Activated naive CD8-positive, alpha-beta T cell (primary cell): ENCODE measurements at regions not wholly inside any gene's neighbourhood (a gene's known extent, or its start where the extent isn't known, plus 50 kb on each side); places are given as distances from the start of the nearest gene placed in this dataset.

Source experiments
- H3K27ac Mint-ChIP-seq: one replicate; pipeline ENCODE4 v1.8.0; 2021; ENCODE audit warnings: mixed read lengths
- H3K27me3 Mint-ChIP-seq: one replicate; pipeline ENCODE4 v1.8.0; 2021; ENCODE audit warnings: mixed read lengths
- H3K36me3 Mint-ChIP-seq: one replicate; pipeline ENCODE4 v1.8.0; 2021; ENCODE audit warnings: mixed read lengths
- H3K4me1 Mint-ChIP-seq: one replicate; pipeline ENCODE4 v1.8.0; 2021; ENCODE audit warnings: low read depth, mixed read lengths
- H3K4me3 Mint-ChIP-seq: one replicate; pipeline ENCODE4 v1.8.0; 2021; ENCODE audit warnings: mild to moderate bottlenecking, mixed read lengths
- H3K9me3 Mint-ChIP-seq: one replicate; pipeline ENCODE4 v1.8.0; 2021; ENCODE audit warnings: low read depth, mixed read lengths

DNA sequence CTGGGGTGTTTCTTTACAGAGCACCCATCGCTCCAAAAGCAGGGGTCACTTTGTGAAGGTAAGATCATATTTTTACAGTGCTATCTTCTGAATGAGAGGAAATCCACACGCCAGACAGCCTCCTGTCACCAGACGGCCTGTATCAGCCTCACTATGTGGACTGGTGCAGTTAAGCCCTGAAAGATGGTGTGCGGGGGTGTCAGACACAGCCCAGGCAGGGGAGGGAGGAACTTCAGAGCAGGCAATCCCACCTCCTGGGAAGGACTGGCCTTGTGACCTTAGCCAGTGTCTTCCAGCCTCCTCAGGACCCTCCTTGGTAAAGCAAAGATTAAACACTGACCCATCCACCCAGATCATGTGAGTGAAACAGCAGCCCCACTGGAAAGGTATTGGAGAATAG lies 249.4 kb upstream of the CTAGE1 start:
- Mint-ChIP-seq H3K27ac (no peak overlapping the region), H3K9me3 (peaks cover 13% of the 10 kb centered on the region), H3K27me3 (peaks cover 5% of the 10 kb centered on the region), H3K36me3 (no peaks in the 10 kb centered on the region), H3K4me3 (no peak overlapping the region), H3K4me1 (no peaks in the 10 kb centered on the region)

- no peaks in the 10 kb centered on the region for H3K4me1 Mint-ChIP-seq
- H3K4me3 Mint-ChIP-seq, result no peak overlapping the region
- peaks cover 5% of the 10 kb centered on the region for H3K27me3 Mint-ChIP-seq
- H3K27ac Mint-ChIP-seq, result no peak overlapping the region
- peaks cover 13% of the 10 kb centered on the region for H3K9me3 Mint-ChIP-seq
- H3K36me3 Mint-ChIP-seq, result no peaks in the 10 kb centered on the region
These were observed 250.1 kb upstream of the CTAGE1 start for GRCh38 chr18:22667616-22668422.

- Mint-ChIP-seq H3K27ac (no peak overlapping the region), H3K36me3 (no peaks in the 10 kb centered on the region), H3K4me3 (no peak overlapping the region), H3K27me3 (peaks cover 5% of the 10 kb centered on the region), H3K4me1 (no peaks in the 10 kb centered on the region), H3K9me3 (peaks cover 13% of the 10 kb centered on the region)
These were observed 250.8 kb upstream of the CTAGE1 start for GRCh38 chr18:22668496-22668895.

- no peaks in the 10 kb centered on the region for H3K36me3 Mint-ChIP-seq
- peaks cover 6% of the 10 kb centered on the region for H3K27me3 Mint-ChIP-seq
- no peak overlapping the region for H3K27ac Mint-ChIP-seq
- no peaks in the 10 kb centered on the region for H3K4me1 Mint-ChIP-seq
- H3K4me3 Mint-ChIP-seq, result no peak overlapping the region
- peaks cover 3% of the 10 kb centered on the region for H3K9me3 Mint-ChIP-seq
These were observed 253.2 kb upstream of the CTAGE1 start for GRCh38 chr18:22670914-22671313.

GRCh38 chr18:22673182-22673862 lies 255.6 kb upstream of the CTAGE1 start:
- Mint-ChIP-seq H3K27ac (no peak overlapping the region), H3K36me3 (no peaks in the 10 kb centered on the region), H3K27me3 (peaks cover 6% of the 10 kb centered on the region), H3K4me1 (no peaks in the 10 kb centered on the region), H3K9me3 (no peaks in the 10 kb centered on the region), H3K4me3 (no peak overlapping the region)

GRCh38 chr18:22674272-22674671 lies 256.6 kb upstream of the CTAGE1 start:
- Mint-ChIP-seq H3K36me3 (no peaks in the 10 kb centered on the region), H3K9me3 (no peaks in the 10 kb centered on the region), H3K27ac (no peak overlapping the region), H3K4me3 (no peak overlapping the region), H3K27me3 (peaks cover 3% of the 10 kb centered on the region), H3K4me1 (no peaks in the 10 kb centered on the region)

GRCh38 chr18:22675006-22675405 lies 257.3 kb upstream of the CTAGE1 start:
- Mint-ChIP-seq H3K4me3 (no peak overlapping the region), H3K27ac (no peak overlapping the region), H3K9me3 (no peaks in the 10 kb centered on the region), H3K27me3 (peaks cover 3% of the 10 kb centered on the region), H3K4me1 (no peaks in the 10 kb centered on the region), H3K36me3 (no peaks in the 10 kb centered on the region)

GRCh38 chr18:22676423-22676822 lies 256.7 kb upstream of the RBBP8 start:
- no peak overlapping the region for H3K27ac Mint-ChIP-seq
- no peaks in the 10 kb centered on the region for H3K4me1 Mint-ChIP-seq
- no peaks in the 10 kb centered on the region for H3K36me3 Mint-ChIP-seq
- no peaks in the 10 kb centered on the region for H3K9me3 Mint-ChIP-seq
- H3K4me3 Mint-ChIP-seq, result no peak overlapping the region
- peaks cover 3% of the 10 kb centered on the region for H3K27me3 Mint-ChIP-seq

GRCh38 chr18:22678486-22678885 lies 254.6 kb upstream of the RBBP8 start:
- H3K36me3 Mint-ChIP-seq, result no peaks in the 10 kb centered on the region
- no peaks in the 10 kb centered on the region for H3K9me3 Mint-ChIP-seq
- H3K27me3 Mint-ChIP-seq, result peaks cover 5% of the 10 kb centered on the region
- H3K4me3 Mint-ChIP-seq, result no peak overlapping the region
- H3K27ac Mint-ChIP-seq, result no peak overlapping the region
- H3K4me1 Mint-ChIP-seq, result no peaks in the 10 kb centered on the region

- Mint-ChIP-seq H3K4me1 (no peaks in the 10 kb centered on the region), H3K27ac (no peak overlapping the region), H3K4me3 (no peak overlapping the region), H3K9me3 (no peaks in the 10 kb centered on the region), H3K36me3 (no peaks in the 10 kb centered on the region), H3K27me3 (peaks cover 4% of the 10 kb centered on the region)
These were observed 252.2 kb upstream of the RBBP8 start for GRCh38 chr18:22680944-22681343.

- Mint-ChIP-seq H3K27me3 (peaks cover 4% of the 10 kb centered on the region), H3K4me1 (no peaks in the 10 kb centered on the region), H3K36me3 (no peaks in the 10 kb centered on the region), H3K4me3 (no peak overlapping the region), H3K9me3 (no peaks in the 10 kb centered on the region), H3K27ac (no peak overlapping the region)
These were observed 251.2 kb upstream of the RBBP8 start for GRCh38 chr18:22681908-22682307.

GRCh38 chr18:22682720-22683119 lies 250.4 kb upstream of the RBBP8 start:
- Mint-ChIP-seq H3K27ac (no peak overlapping the region), H3K36me3 (no peaks in the 10 kb centered on the region), H3K27me3 (peaks cover 5% of the 10 kb centered on the region), H3K4me1 (no peaks in the 10 kb centered on the region), H3K4me3 (no peak overlapping the region), H3K9me3 (no peaks in the 10 kb centered on the region)

DNA sequence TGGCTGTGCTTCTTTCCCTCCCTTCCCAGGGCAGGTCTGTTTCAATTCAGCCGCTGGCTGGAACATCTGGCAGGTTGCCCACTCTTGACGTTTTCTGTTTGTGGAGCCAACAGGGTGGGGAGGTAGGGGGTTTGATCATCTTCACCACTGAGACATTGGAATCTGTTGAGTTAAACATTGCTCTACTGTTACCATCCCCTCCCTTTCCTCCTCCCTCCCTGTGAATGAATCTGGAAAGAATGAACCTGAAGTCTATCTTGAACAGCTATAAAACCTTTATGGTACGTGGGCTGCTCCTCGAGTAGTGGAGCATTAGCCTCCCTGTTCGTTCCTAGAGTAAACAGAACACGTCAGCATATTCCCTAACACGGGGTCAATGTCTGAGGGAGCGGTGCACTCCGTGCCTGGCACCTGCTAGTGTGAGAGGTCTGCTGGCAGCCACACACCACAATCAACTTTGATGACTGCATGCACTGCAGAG lies 249.9 kb upstream of the RBBP8 start:
- no peak overlapping the region for H3K4me3 Mint-ChIP-seq
- H3K27me3 Mint-ChIP-seq, result peaks cover 5% of the 10 kb centered on the region
- H3K4me1 Mint-ChIP-seq, result no peaks in the 10 kb centered on the region
- no peaks in the 10 kb centered on the region for H3K9me3 Mint-ChIP-seq
- no peaks in the 10 kb centered on the region for H3K36me3 Mint-ChIP-seq
- no peak overlapping the region for H3K27ac Mint-ChIP-seq

DNA sequence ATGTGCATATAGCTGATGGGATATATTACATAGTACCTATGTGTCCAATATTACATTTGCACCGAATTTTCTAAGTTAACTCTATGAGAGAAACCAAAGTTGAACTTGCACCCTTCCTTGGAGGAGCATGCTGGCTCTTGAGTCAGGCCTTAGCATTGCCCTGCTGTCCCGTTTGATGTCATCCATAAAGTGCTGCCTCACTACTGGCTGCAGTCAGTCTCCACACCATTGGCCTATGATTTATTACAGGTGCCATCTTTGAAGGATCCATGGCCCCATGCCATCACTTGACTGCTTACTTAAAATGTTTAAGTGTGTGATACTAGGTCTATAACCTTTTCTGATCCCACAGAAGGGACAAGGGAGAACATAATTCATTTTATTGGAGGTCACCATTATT lies 249.3 kb upstream of the RBBP8 start:
- H3K27me3 Mint-ChIP-seq, result peaks cover 5% of the 10 kb centered on the region
- no peaks in the 10 kb centered on the region for H3K36me3 Mint-ChIP-seq
- no peak overlapping the region for H3K27ac Mint-ChIP-seq
- H3K4me3 Mint-ChIP-seq, result no peak overlapping the region
- no peaks in the 10 kb centered on the region for H3K9me3 Mint-ChIP-seq
- no peaks in the 10 kb centered on the region for H3K4me1 Mint-ChIP-seq

DNA sequence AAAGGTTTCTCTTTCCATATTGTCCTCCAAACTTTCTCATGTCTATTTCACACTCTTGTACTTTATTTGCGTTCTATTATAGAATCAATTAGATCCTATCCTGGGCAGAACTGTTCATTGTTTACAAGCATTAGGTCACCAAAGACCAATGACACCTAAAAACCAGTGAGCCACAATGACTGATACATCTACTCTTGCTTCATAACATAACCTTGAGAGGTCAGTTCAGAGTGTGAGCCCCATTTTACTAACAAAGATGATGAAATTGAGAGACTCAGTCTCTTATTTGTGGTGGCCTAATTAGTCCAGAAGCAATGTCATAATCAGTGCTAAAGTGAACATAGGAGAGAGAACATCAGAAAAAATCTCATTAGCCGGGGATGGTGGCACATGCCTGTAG lies 248.9 kb upstream of the RBBP8 start:
- peaks cover 5% of the 10 kb centered on the region for H3K27me3 Mint-ChIP-seq
- H3K27ac Mint-ChIP-seq, result no peak overlapping the region
- no peaks in the 10 kb centered on the region for H3K36me3 Mint-ChIP-seq
- no peaks in the 10 kb centered on the region for H3K9me3 Mint-ChIP-seq
- H3K4me3 Mint-ChIP-seq, result no peak overlapping the region
- no peaks in the 10 kb centered on the region for H3K4me1 Mint-ChIP-seq
